Neural progenitor cell (in vitro differentiated cells): ENCODE measurements at regions not wholly inside any gene's neighbourhood (a gene's known extent, or its start where the extent isn't known, plus 50 kb on each side); places are given as distances from the start of the nearest gene placed in this dataset.

Source experiments
- DNase-seq: peaks from one replicate; pipeline ENCODE4 v3.0.0-alpha.2; 2016; ENCODE audit warnings: low spot score
- H2AFZ ChIP-seq: fragments of 200-600 bp; sonication (generic); replicated peaks from 2 replicates; pipeline ENCODE4 v1.6.1; 2016; ENCODE audit warnings: antibody characterized with exemption
- H3F3A ChIP-seq: fragments of 200-600 bp; sonication (generic); 2 replicates; pipeline ENCODE4 v1.6.1; 2016; ENCODE audit warnings: antibody characterized with exemption, low read depth
- H3K27ac ChIP-seq: fragments of 200-600 bp; sonication (generic); 2 replicates; pipeline ENCODE4 v1.5.1; 2016; ENCODE audit warnings: mild to moderate bottlenecking
- H3K27me3 ChIP-seq: fragments of 200-600 bp; sonication (generic); 2 replicates; pipeline ENCODE4 v1.6.1; 2016; ENCODE audit warnings: mild to moderate bottlenecking, moderate library complexity
- H3K36me3 ChIP-seq: fragments of 200-600 bp; sonication (generic); 2 replicates; pipeline ENCODE4 v1.5.1; 2016
- H3K4me1 ChIP-seq: fragments of 200-600 bp; sonication (generic); 2 replicates; pipeline ENCODE4 v1.6.1; 2016; ENCODE audit warnings: mixed run types
- H3K4me2 ChIP-seq: fragments of 200-600 bp; sonication (generic); 2 replicates; pipeline ENCODE4 v1.6.1; 2016
- H3K4me3 ChIP-seq: fragments of 200-600 bp; sonication (generic); 2 replicates; pipeline ENCODE4 v1.5.1; 2016
- H3K79me2 ChIP-seq: fragments of 200-600 bp; sonication (generic); 2 replicates; pipeline ENCODE4 v1.6.1; 2016; ENCODE audit warnings: low read depth
- H3K9ac ChIP-seq: fragments of 200-600 bp; sonication (generic); 2 replicates; pipeline ENCODE4 v1.6.1; 2016
- H3K9me3 ChIP-seq: fragments of 200-600 bp; sonication (generic); 2 replicates; pipeline ENCODE4 v1.5.1; 2016; ENCODE audit warnings: low read depth
- H4K20me1 ChIP-seq: fragments of 200-600 bp; sonication (generic); 2 replicates; pipeline ENCODE4 v1.6.1; 2016; ENCODE audit warnings: low read depth
- H3K27ac Mint-ChIP-seq: 3 replicates; pipeline ENCODE4 v1.8.0; 2021; ENCODE audit warnings: mixed read lengths
- H3K27me3 Mint-ChIP-seq: 2 replicates; pipeline ENCODE4 v1.8.0; 2022; ENCODE audit warnings: low read depth, mild to moderate bottlenecking, inconsistent platforms, moderate library complexity, mixed read lengths; ENCODE audit not compliant: insufficient read depth
- H3K36me3 Mint-ChIP-seq: 3 replicates; pipeline ENCODE4 v1.8.0; 2021; ENCODE audit warnings: mixed read lengths
- H3K4me1 Mint-ChIP-seq: 3 replicates; pipeline ENCODE4 v1.8.0; 2021; ENCODE audit warnings: mixed read lengths
- H3K4me3 Mint-ChIP-seq: 3 replicates; pipeline ENCODE4 v1.8.0; 2021; ENCODE audit warnings: mild to moderate bottlenecking, moderate library complexity, mixed read lengths
- H3K9me3 Mint-ChIP-seq: 3 replicates; pipeline ENCODE4 v1.8.0; 2020; ENCODE audit warnings: mixed read lengths
- CTCF ChIP-seq: fragments of 200-600 bp; sonication (generic); IDR thresholded peaks from 2 replicates; pipeline ENCODE4 v1.5.1; 2017; ENCODE audit warnings: antibody characterized with exemption, mild to moderate bottlenecking
- EZH2 ChIP-seq: fragments of 200-600 bp; sonication (generic); IDR thresholded peaks from 2 replicates; pipeline ENCODE4 v1.6.1; 2017; ENCODE audit warnings: antibody characterized with exemption, mild to moderate bottlenecking, moderate library complexity
- EZH2phosphoT487 ChIP-seq: fragments of 200-600 bp; sonication (generic); IDR thresholded peaks from 2 replicates; pipeline ENCODE4 v1.6.1; 2017; ENCODE audit warnings: antibody characterized with exemption

- Histone ChIP-seq H3K79me2 (no peaks in the 10 kb centered on the region), H3K27ac (no peak overlapping the region), H3K27me3 (no peaks in the 10 kb centered on the region), H3K4me1 (peaks cover 8% of the 10 kb centered on the region), H3K4me2 (no peak overlapping the region), H3F3A (no peaks in the 10 kb centered on the region), H4K20me1 (no peaks in the 10 kb centered on the region), H3K9me3 (no peaks in the 10 kb centered on the region), H3K4me3 (no peak overlapping the region), H3K36me3 (no peaks in the 10 kb centered on the region), H3K9ac (no peak overlapping the region), H2AFZ (no peak overlapping the region)
- H3K36me3 Mint-ChIP-seq = no peaks in the 10 kb centered on the region
- H3K4me3 Mint-ChIP-seq = no peak overlapping the region
- H3K27ac Mint-ChIP-seq = no peak overlapping the region
- H3K27me3 Mint-ChIP-seq = no peaks in the 10 kb centered on the region
- DNase-seq = no peak
- H3K4me1 Mint-ChIP-seq = peaks cover 7% of the 10 kb centered on the region
- H3K9me3 Mint-ChIP-seq = no peaks in the 10 kb centered on the region
- no peak for TF ChIP-seq EZH2
- no peak for TF ChIP-seq CTCF
- no peak for TF ChIP-seq EZH2phosphoT487
Measured at GRCh38 chr3:45325676-45326075, 62.7 kb upstream of the LARS2 start.

- Histone ChIP-seq H3K27me3 (no peaks in the 10 kb centered on the region), H3K36me3 (no peaks in the 10 kb centered on the region), H3K9me3 (no peaks in the 10 kb centered on the region), H2AFZ (no peak overlapping the region), H3K4me2 (no peak overlapping the region), H3K4me1 (no peaks in the 10 kb centered on the region), H3K79me2 (no peaks in the 10 kb centered on the region), H3K4me3 (no peak overlapping the region), H3K9ac (no peak overlapping the region), H4K20me1 (no peaks in the 10 kb centered on the region), H3F3A (no peaks in the 10 kb centered on the region), H3K27ac (no peak overlapping the region)
- H3K4me3 Mint-ChIP-seq = no peak overlapping the region
- no peaks in the 10 kb centered on the region for H3K27me3 Mint-ChIP-seq
- H3K9me3 Mint-ChIP-seq = no peaks in the 10 kb centered on the region
- no peak overlapping the region for H3K27ac Mint-ChIP-seq
- no peaks in the 10 kb centered on the region for H3K36me3 Mint-ChIP-seq
- no peak for TF ChIP-seq EZH2
- no peak for TF ChIP-seq CTCF
- no peak for TF ChIP-seq EZH2phosphoT487
- peaks cover 4% of the 10 kb centered on the region for H3K4me1 Mint-ChIP-seq
- DNase-seq = no peak
Measured at GRCh38 chr3:45329761-45330305, 58.5 kb upstream of the LARS2 start.

- no peak overlapping the region for H3K27ac Mint-ChIP-seq
- H3K36me3 Mint-ChIP-seq = no peaks in the 10 kb centered on the region
- Histone ChIP-seq H3K4me3 (no peak overlapping the region), H3K9ac (no peak overlapping the region), H4K20me1 (no peaks in the 10 kb centered on the region), H3K27me3 (no peaks in the 10 kb centered on the region), H3K27ac (no peak overlapping the region), H3K36me3 (no peaks in the 10 kb centered on the region), H3F3A (no peaks in the 10 kb centered on the region), H2AFZ (no peak overlapping the region), H3K4me1 (no peaks in the 10 kb centered on the region), H3K9me3 (no peaks in the 10 kb centered on the region), H3K79me2 (no peaks in the 10 kb centered on the region), H3K4me2 (no peak overlapping the region)
- H3K27me3 Mint-ChIP-seq = no peaks in the 10 kb centered on the region
- H3K4me3 Mint-ChIP-seq = no peak overlapping the region
- peaks cover 4% of the 10 kb centered on the region for H3K4me1 Mint-ChIP-seq
- H3K9me3 Mint-ChIP-seq = no peaks in the 10 kb centered on the region
- no peak for TF ChIP-seq EZH2
- no peak for TF ChIP-seq EZH2phosphoT487
- TF ChIP-seq CTCF = no peak
- DNase-seq = no peak
Measured at GRCh38 chr3:45330510-45331295, 57.7 kb upstream of the LARS2 start.
